Muscle of leg (tissue), 3 donors: ENCODE measurements at regions not wholly inside any gene's neighbourhood (a gene's known extent, or its start where the extent isn't known, plus 50 kb on each side); places are given as distances from the start of the nearest gene placed in this dataset.

Source experiments
- DNase-seq: peaks from one replicate; pipeline ENCODE4 v3.0.0; 2013
- H3K27ac ChIP-seq: one replicate; pipeline ENCODE4 v1.5.1; 2013; ENCODE audit warnings: mild to moderate bottlenecking, low read length, control low read depth
- H3K27me3 ChIP-seq: one replicate; pipeline ENCODE4 v1.6.1; 2013; ENCODE audit warnings: low read length; ENCODE audit not compliant: control insufficient read depth, insufficient read depth
- H3K36me3 ChIP-seq: one replicate; pipeline ENCODE4 v1.6.1; 2013; ENCODE audit warnings: low read length; ENCODE audit not compliant: control insufficient read depth, insufficient read depth
- H3K4me1 ChIP-seq: one replicate; pipeline ENCODE4 v1.6.1; 2013; ENCODE audit warnings: low read length; ENCODE audit not compliant: control insufficient read depth, insufficient read depth
- H3K4me3 ChIP-seq: one replicate; pipeline ENCODE4 v1.5.1; 2013; ENCODE audit warnings: low read length, control low read depth
- H3K9me3 ChIP-seq: replicated peaks from 2 replicates; pipeline ENCODE4 v1.6.1; 2013; ENCODE audit warnings: low read depth, low read length; ENCODE audit not compliant: control insufficient read depth
- WGBS: methylation state at CpG from one replicate; pipeline ENCODE4 v1.1.5; 2013; ENCODE audit warnings: missing lambda C conversion rate; ENCODE audit not compliant: insufficient coverage; 5-methylcytosine and 5-hydroxymethylcytosine counted together

DNA sequence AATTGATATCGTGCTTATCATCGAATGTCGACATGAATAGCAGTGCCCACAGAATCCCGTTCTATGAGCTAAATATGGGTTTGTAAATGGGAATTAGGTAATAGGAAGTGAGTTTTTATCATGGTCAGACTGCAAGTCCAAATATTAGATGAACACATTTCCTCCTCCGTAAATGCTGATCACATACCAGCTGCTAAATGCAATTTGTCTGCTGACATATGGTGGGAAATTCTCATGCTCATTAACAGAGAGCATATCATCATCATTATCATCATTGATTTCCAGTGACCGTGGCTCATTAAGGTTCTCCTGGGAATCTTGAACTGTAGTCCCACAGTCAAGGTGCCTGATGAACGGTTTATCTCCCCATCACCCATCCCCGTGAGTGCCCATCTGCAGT, 998.8 kb upstream of the TMEM132C start:
- Histone ChIP-seq H3K27ac (no peak overlapping the region), H3K9me3 (no peaks in the 10 kb centered on the region), H3K4me3 (no peak overlapping the region), H3K4me1 (no peaks in the 10 kb centered on the region), H3K36me3 (no peaks in the 10 kb centered on the region), H3K27me3 (no peaks in the 10 kb centered on the region)
- 100% methylated on average over 1 of the region's 8 CpGs for WGBS
- DNase-seq = no peak

DNA sequence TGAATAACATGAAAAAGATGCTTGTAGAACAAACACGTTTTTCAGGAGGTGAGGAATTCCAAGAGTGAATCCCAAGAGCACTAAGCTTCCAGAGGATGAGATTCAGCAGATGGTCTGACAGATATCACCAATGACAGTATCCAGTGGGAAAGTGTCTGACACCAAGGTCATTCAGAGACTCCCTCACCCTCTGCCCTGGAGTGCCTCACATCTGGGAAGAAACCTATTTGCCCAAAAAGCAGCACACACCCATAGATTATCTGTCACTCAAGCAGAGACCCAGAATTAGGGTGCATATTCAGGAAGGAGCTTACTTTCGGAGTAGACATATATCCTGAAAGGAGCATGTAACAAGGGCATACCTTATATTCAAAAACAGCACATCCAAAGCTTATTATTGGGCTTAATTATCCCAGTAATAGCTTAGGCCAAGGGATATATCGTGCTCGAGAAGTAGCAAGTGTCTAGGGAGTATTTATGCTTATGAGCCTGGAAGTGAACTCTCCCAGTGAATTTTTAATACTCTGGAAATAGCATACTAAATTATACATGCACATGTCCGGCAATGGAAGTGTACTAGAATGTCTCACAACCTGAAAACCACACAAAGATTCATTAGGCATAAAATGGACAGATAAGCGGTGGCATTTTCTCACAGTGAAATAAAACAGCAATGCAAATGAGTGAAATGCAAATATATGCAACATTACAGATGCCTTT, 998.1 kb upstream of the TMEM132C start:
- Histone ChIP-seq H3K27ac (no peak overlapping the region), H3K4me1 (no peaks in the 10 kb centered on the region), H3K36me3 (no peaks in the 10 kb centered on the region), H3K9me3 (no peaks in the 10 kb centered on the region), H3K4me3 (no peak overlapping the region), H3K27me3 (no peaks in the 10 kb centered on the region)
- no peak for DNase-seq
- WGBS = 14% methylated on average over 1 of the region's 6 CpGs

DNA sequence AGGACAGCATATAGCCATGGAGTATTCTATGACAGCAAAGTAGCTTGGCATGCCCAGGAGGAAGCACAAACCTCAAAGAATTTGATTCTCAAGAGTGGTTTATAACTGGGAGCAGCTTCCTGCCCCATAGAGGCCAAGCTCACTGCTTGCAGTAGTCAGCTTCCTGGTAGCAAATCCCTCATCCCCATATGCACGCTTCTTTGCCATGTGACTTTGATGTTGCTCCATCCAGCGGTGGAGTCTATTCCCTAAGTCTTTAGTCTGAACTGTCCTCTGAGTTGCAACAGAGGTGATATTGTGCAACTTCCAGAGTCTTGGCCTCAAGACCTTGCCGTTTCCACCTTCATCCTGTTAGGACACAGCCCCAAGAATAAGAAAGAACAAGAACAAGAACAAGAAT, 996.8 kb upstream of the TMEM132C start:
- Histone ChIP-seq H3K36me3 (no peaks in the 10 kb centered on the region), H3K4me3 (no peak overlapping the region), H3K9me3 (no peaks in the 10 kb centered on the region), H3K27me3 (no peaks in the 10 kb centered on the region), H3K4me1 (no peaks in the 10 kb centered on the region), H3K27ac (no peak overlapping the region)
- 76% methylated on average over 3 of the region's 3 CpGs for WGBS
- no peak for DNase-seq

DNA sequence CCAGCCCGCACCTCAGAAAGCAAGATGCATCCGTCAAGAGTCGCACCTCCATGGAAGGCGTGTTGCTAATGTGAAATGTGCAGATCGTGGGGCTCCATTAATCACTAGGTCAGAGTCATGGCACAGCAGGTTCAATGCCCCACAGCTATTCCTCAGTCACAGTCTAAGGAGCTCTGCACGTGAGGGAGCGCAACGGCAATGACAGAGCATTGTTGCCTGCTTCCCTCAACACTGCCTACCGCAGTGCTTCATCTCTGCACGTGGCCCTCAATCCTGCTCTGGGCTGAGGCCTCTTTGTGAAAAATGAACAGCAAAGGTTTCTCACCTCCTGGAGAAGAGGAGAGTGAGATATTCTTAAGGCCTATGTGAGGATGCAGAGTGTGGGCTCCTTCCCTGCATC, 995.2 kb upstream of the TMEM132C start:
- Histone ChIP-seq H3K36me3 (no peaks in the 10 kb centered on the region), H3K4me1 (no peaks in the 10 kb centered on the region), H3K4me3 (no peak overlapping the region), H3K27me3 (no peaks in the 10 kb centered on the region), H3K9me3 (no peaks in the 10 kb centered on the region), H3K27ac (no peak overlapping the region)
- DNase-seq = no peak
- 89% methylated on average over 3 of the region's 10 CpGs for whole genome bisulfite sequencing

DNA sequence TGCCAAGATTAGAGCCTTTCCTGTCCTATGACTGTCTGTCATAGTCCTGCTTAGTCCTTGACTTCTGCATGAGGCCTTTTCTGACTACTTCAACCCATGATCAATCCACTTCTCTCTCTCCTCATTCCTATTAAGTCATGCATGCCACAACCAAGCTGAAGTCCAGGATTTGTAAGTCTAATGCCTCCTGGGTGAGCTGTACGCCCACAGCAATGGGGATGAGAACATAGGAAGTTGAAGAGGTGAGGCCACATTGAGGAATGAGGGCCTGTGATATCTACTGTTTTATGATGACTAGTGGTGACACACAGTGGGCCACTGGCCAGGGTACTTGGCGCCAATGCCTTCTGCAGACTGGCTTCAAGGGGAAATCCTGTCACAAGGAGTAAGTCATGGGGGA, 994.1 kb upstream of the TMEM132C start:
- no peak for DNase-seq
- 71% methylated on average over 1 of the region's 2 CpGs for WGBS
- no peaks in the 10 kb centered on the region for H3K27me3 ChIP-seq

DNA sequence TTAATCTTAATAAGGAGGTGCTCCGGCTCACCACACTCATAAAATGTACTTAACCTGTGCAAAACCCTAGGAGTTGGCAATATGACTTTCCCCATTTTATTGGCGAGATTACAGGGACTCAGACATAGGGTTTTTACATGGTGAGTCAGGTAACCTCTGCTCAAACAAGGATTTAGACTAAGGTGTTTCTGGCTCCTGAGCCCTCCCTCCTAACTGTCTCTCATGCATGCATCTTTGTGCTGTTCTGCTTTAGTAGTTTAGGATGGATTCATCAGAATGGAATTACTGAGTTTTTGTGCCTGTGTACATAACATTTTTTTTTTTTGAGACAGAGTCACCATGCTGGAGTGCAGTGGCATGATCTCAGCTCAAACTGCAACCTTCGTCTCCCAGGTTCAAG, 993.3 kb upstream of the TMEM132C start:
- no peak overlapping the region for H3K27ac ChIP-seq
- no peaks in the 10 kb centered on the region for H3K27me3 ChIP-seq
- H3K36me3 ChIP-seq = no peaks in the 10 kb centered on the region
- DNase-seq = no peak
- no peak overlapping the region for H3K4me3 ChIP-seq
- no peaks in the 10 kb centered on the region for H3K4me1 ChIP-seq
- H3K9me3 ChIP-seq = no peaks in the 10 kb centered on the region
- 83% methylated on average over 1 of the region's 3 CpGs for WGBS

More for the DNA sequence above, 994.1 kb upstream of the TMEM132C start:
- Histone ChIP-seq H3K9me3 (no peaks in the 10 kb centered on the region), H3K27ac (no peak overlapping the region), H3K4me3 (no peak overlapping the region), H3K36me3 (no peaks in the 10 kb centered on the region), H3K4me1 (no peaks in the 10 kb centered on the region)

DNA sequence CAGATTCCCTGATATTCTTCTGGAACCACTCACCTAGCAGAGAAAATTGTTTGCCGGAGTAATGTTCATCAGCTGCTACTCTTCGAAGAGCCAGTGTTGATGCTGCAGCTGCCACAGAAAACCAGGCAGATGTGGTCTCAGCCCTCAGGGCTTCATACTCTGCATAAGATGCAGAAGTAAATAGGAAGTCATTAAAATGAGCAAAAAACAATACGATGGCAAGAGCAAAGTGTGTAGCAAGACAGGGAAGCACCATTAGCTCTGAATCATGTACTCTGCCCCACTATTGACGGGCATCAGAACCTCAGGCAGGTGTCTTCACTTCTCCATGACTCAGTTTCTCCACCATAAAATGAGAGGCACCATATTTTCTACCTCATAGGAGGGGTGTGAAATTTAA, 991.6 kb upstream of the TMEM132C start:
- no peaks in the 10 kb centered on the region for H3K4me1 ChIP-seq
- H3K27me3 ChIP-seq = peaks cover 4% of the 10 kb centered on the region
- no peak overlapping the region for H3K4me3 ChIP-seq
- no peaks in the 10 kb centered on the region for H3K9me3 ChIP-seq
- 74% methylated on average over 3 of the region's 4 CpGs for WGBS
- no peak overlapping the region for H3K27ac ChIP-seq
- DNase-seq = no peak
- H3K36me3 ChIP-seq = no peaks in the 10 kb centered on the region

DNA sequence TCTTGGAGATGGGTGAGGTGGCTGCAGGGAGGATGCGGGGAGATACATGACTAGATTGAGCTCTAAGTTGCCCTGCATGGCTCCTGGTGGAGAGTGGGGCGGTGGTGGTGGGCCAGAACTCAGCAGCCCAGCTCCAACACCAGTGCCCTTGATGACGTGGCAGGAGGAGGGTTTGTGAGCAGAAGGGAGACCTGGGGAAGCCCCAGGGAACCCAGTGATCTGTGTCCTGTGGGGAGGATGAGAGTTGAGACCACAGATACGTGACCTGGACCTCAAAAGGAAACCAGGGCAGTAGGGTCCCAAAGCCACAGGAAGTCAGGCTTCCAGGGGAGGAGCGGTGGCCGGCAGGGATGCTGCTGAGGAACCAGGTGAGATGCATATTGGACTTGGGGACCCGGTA, 989.1 kb upstream of the TMEM132C start:
- 62% methylated on average over 7 of the region's 7 CpGs for WGBS
- DNase-seq = no peak
- no peak overlapping the region for H3K4me3 ChIP-seq
- H3K4me1 ChIP-seq = no peaks in the 10 kb centered on the region
- no peak overlapping the region for H3K27ac ChIP-seq
- no peaks in the 10 kb centered on the region for H3K36me3 ChIP-seq
- peaks cover 4% of the 10 kb centered on the region for H3K27me3 ChIP-seq
- no peaks in the 10 kb centered on the region for H3K9me3 ChIP-seq

DNA sequence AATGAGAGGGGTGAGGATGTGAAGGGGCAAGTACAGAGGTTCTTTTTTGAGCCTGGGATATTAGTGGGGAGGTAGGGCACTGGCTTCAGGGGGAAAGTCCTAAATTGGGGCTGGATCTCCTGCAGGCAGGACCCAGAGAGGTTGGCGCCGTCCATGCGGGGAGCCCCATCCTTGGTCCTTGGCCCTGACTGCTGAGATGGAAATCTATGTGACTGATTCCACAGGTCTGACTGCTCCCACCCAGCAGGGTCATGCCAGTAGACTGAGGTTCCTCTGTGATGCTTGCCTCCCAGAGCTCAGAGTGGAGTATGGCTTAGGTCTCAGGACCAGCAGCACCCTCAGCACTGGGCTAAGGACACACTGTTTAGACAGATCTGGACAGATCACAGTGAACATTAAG, 988.6 kb upstream of the TMEM132C start:
- Histone ChIP-seq H3K27ac (no peak overlapping the region), H3K4me3 (no peak overlapping the region), H3K4me1 (no peaks in the 10 kb centered on the region), H3K9me3 (no peaks in the 10 kb centered on the region), H3K27me3 (peaks cover 4% of the 10 kb centered on the region), H3K36me3 (no peaks in the 10 kb centered on the region)
- DNase-seq = no peak
- WGBS = 82% methylated on average over 3 of the region's 3 CpGs

DNA sequence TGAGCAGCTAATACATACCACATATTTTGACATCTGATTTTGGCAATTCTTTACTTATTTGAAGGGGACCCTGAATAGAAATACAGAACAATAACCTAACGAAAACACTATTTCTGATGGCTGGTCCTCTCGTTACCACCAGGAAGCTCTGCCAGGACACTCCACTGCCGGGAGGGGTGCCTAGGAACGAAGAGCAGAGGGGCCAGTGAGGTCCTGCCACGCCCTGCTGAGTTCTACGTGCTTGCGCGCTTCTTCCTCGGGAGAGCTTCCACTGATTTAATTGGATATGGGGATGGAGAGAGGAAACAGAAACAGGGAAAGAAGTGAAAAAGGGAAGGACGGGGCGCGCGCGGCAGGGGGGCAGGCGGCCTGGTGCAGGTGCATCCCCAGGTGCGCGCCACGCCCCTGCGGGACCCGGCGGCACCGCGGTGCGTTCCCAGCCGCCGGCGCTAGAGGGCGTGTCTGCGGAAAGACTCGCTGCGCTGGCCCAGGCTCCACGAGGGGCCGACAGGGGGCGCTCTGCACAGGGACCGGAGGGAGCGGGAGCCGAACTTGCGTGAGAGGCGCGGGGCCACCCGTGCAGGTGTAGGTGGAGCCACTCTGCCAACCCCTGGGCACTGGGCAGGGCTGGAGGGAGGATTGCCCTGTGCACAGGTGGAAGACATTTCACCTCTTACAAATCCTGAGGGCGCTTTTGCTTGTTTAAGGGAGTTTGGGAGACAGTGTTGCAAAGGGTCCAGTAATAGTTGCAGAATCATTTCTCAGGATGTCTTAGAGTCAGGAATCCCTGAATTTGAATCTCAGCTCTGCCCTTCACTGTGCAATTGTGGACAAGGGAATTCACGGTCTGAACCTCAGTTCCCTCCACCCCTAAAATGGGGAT, 986.3 kb upstream of the TMEM132C start:
- Histone ChIP-seq H3K36me3 (no peaks in the 10 kb centered on the region), H3K27ac (no peak overlapping the region), H3K4me1 (no peaks in the 10 kb centered on the region), H3K27me3 (peaks cover 4% of the 10 kb centered on the region), H3K4me3 (no peak overlapping the region), H3K9me3 (no peaks in the 10 kb centered on the region)
- WGBS = 13% methylated on average over 30 of the region's 43 CpGs
- peak; percentile 19 for DNase-seq
